Ectodermal cell (in vitro differentiated cells): ENCODE measurements at regions not wholly inside any gene's neighbourhood (a gene's known extent, or its start where the extent isn't known, plus 50 kb on each side); places are given as distances from the start of the nearest gene placed in this dataset.
"Not testable (repeated sequence)": the region's sequence is repeated elsewhere in the genome, so short reads cannot be mapped to it uniquely, and the experiment has no call there.

Experiments
- H3K27ac ChIP-seq: 2 replicates; pipeline ENCODE4 v1.7.0; 2013; ENCODE audit warnings: mild to moderate bottlenecking, low read depth, low read length; ENCODE audit not compliant: insufficient read depth, poor library complexity, severe bottlenecking
- H3K27me3 ChIP-seq: 2 replicates; pipeline ENCODE4 v1.7.0; 2013; ENCODE audit warnings: mild to moderate bottlenecking, low read length; ENCODE audit not compliant: insufficient read depth, control insufficient read depth, poor library complexity, severe bottlenecking
- H3K36me3 ChIP-seq: one replicate; pipeline ENCODE4 v1.7.0; 2013; ENCODE audit warnings: low read length; ENCODE audit not compliant: control insufficient read depth, insufficient read depth
- H3K4me1 ChIP-seq: one replicate; pipeline ENCODE4 v1.7.0; 2013; ENCODE audit warnings: low read length; ENCODE audit not compliant: control insufficient read depth, insufficient read depth
- H3K4me3 ChIP-seq: 2 replicates; pipeline ENCODE4 v1.7.0; 2013; ENCODE audit warnings: low read depth, low read length, control low read depth; ENCODE audit not compliant: insufficient read depth
- H3K9me3 ChIP-seq: 2 replicates; pipeline ENCODE4 v1.7.0; 2013; ENCODE audit warnings: mild to moderate bottlenecking, low read length, moderate library complexity; ENCODE audit not compliant: control insufficient read depth
- WGBS, 2 experiments: methylation state at CpG; one replicate each; pipeline ENCODE4 v1.1.7; 2013; ENCODE audit warnings: missing lambda C conversion rate in 2 of 2; 5-methylcytosine and 5-hydroxymethylcytosine counted together

- Histone ChIP-seq H3K4me1 (peaks cover 28% of the 10 kb centered on the region), H3K27ac (no peak overlapping the region), H3K36me3 (no peaks in the 10 kb centered on the region), H3K9me3 (no peaks in the 10 kb centered on the region), H3K4me3 (no peak overlapping the region), H3K27me3 (no peaks in the 10 kb centered on the region)
- WGBS, 2 experiments, result 18 to 28% methylated on average over 5 of the region's 6 CpGs
These were observed 98.4 kb upstream of the FRMD4A start for GRCh38 chr10:14429043-14429700.

DNA sequence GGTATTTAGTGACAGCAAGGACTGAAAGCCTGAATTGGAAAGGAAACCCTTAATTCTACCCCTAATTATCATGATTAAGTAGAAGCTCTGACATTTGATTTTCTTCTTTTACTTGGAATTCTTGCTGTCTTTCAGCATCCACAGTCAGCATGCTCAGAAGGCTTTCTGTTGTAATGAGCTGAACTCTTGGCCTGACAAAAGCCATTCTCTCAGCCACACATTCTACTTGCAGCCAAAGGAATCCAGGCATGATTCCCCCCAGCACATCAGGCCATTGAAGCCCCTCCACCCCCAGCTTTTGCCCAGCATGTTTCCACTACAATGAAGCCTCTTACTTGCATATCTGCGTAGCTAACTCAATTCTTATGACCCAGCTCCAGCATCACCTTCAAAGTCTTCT, 94.3 kb upstream of the FRMD4A start:
- H3K36me3 ChIP-seq, result no peaks in the 10 kb centered on the region
- peak overlapping the region; percentile 85 for H3K27ac ChIP-seq
- H3K9me3 ChIP-seq, result no peaks in the 10 kb centered on the region
- H3K27me3 ChIP-seq, result no peaks in the 10 kb centered on the region
- WGBS, 2 experiments, result 3 to 13% methylated on average over 1 of the region's 1 CpG
- H3K4me3 ChIP-seq, result no peak overlapping the region
- H3K4me1 ChIP-seq, result peaks cover 26% of the 10 kb centered on the region

- H3K9me3 ChIP-seq, result no peaks in the 10 kb centered on the region
- no peak overlapping the region for H3K27ac ChIP-seq
- WGBS, 2 experiments, result 90 to 92% methylated on average over 6 of the region's 6 CpGs
- no peak overlapping the region for H3K4me3 ChIP-seq
- H3K36me3 ChIP-seq, result no peaks in the 10 kb centered on the region
- H3K27me3 ChIP-seq, result no peaks in the 10 kb centered on the region
- peaks cover 10% of the 10 kb centered on the region for H3K4me1 ChIP-seq
These were observed 92.5 kb upstream of the FRMD4A start for GRCh38 chr10:14423111-14423744.

GRCh38 chr10:14422431-14422830, 91.7 kb upstream of the FRMD4A start:
- 86 to 90% methylated on average over 2 of the region's 2 CpGs for WGBS, 2 experiments
- H3K27me3 ChIP-seq, result no peaks in the 10 kb centered on the region

DNA sequence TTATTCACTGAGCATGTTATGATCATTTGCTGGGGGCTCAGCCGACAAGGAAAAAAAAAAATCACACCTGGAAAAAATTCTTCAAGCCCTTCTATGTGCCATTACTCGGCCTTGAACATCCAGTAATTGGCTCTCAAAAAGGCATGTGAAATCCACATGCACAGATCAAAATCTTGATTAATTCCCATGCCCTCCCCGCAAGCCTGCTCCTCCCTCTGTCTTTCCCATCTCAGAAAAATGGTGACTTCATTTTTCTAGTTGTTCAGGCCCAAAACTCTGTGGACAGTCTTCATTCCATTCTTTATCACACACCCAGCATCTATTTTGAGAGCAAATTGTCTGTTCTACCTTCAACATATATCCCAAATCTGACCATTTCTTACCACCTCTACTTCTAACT, 91.2 kb upstream of the FRMD4A start:
- WGBS, 2 experiments, result 48% methylated on average over 3 of the region's 3 CpGs
- Histone ChIP-seq H3K9me3 (no peaks in the 10 kb centered on the region), H3K4me3 (no peak overlapping the region), H3K4me1 (peaks cover 10% of the 10 kb centered on the region), H3K27ac (no peak overlapping the region), H3K36me3 (no peaks in the 10 kb centered on the region), H3K27me3 (no peaks in the 10 kb centered on the region)

More at GRCh38 chr10:14422431-14422830, 91.7 kb upstream of the FRMD4A start:
- H3K9me3 ChIP-seq, result no peaks in the 10 kb centered on the region
- peaks cover 10% of the 10 kb centered on the region for H3K4me1 ChIP-seq
- H3K27ac ChIP-seq, result no peak overlapping the region
- no peak overlapping the region for H3K4me3 ChIP-seq
- no peaks in the 10 kb centered on the region for H3K36me3 ChIP-seq

DNA sequence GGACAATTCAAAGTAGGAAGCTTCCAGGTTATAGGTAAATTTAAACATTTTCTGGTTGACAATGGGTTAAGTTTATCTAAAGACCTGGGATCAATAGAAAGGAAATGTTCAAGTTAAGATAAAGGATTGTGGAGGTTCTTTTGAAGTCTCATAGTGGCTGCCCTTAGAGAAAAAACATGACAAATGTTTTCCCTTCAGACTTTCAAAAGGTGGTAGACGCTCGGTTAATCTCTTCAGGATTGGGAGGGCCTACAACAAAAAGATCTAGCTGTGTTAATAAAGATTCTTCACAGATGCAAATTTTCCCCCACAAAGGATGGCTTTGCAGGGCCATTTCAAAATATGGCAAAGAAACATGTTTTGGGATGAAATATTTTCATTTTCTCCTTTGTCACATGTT, 86.6 kb upstream of the FRMD4A start:
- H3K27me3 ChIP-seq, H3K36me3 ChIP-seq, H3K9me3 ChIP-seq, H3K4me1 ChIP-seq, H3K27ac ChIP-seq, H3K4me3 ChIP-seq: not testable (repeated sequence)
- whole genome bisulfite sequencing, 2 experiments, result 39 to 57% methylated on average over 2 of the region's 2 CpGs

GRCh38 chr10:14416308-14416700, 85.6 kb upstream of the FRMD4A start:
- Histone ChIP-seq H3K27me3 (no peaks in the 10 kb centered on the region), H3K36me3 (no peaks in the 10 kb centered on the region), H3K4me1 (no peaks in the 10 kb centered on the region), H3K27ac (no peak overlapping the region), H3K9me3 (no peaks in the 10 kb centered on the region), H3K4me3 (no peak overlapping the region)
- WGBS, 2 experiments, result 88 to 94% methylated on average over 7 of the region's 7 CpGs

DNA sequence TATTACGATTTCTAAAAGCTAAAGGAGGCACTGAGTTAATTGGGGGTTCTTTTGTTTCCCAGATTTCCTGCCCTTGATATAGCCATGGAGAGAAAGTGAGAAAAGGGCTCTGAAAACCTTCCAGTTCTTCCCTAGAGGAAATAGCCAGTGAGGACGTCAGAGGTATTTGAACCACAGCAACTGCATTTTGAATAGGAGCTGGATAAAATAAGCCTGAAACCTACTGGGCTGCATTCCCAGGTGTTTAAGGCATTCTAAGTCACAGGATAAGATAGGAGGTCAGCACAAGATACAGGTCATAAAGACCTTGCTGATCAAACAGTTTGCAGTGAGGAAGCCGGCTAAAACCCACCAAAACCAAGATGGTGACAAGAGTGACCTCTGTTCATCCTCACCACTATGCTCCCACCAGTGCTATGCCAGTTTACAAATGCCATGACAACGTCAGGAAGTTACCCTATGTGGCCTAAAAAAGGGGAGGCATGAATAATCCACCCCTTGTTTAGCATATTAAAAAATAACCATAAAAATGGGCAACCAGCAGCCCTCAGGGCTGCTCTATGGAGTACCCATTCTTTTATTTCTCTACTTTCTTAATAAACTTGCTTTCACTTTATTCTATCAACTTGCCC, 85.1 kb upstream of the FRMD4A start:
- H3K27ac ChIP-seq, result no peak overlapping the region
- no peaks in the 10 kb centered on the region for H3K36me3 ChIP-seq
- H3K4me3 ChIP-seq, result no peak overlapping the region
- no peaks in the 10 kb centered on the region for H3K9me3 ChIP-seq
- H3K4me1 ChIP-seq, result no peaks in the 10 kb centered on the region
- H3K27me3 ChIP-seq, result no peaks in the 10 kb centered on the region
- WGBS, 2 experiments, result 87 to 91% methylated on average over 4 of the region's 4 CpGs

DNA sequence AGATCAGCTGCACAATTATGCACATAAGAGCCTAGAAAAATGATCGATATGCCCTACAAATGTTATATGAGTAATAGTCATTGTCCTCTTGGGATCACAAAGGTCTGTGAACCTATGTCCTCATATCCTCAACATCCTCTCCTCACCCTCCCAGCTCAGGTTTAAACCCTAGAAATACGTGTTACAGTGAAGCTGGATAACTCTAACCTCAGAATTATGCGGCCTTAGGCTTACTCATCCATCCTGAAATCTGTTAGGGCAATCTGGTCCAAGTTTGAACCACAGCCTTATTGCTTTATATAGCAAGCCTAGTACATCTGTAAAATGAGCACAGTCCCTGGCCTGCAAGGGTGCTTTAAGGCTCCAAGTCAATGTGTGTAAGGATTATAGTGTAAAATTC, 84.2 kb upstream of the FRMD4A start:
- 95 to 99% methylated on average over 2 to 3 of the region's 3 CpGs for WGBS, 2 experiments
- Histone ChIP-seq H3K27me3 (no peaks in the 10 kb centered on the region), H3K36me3 (no peaks in the 10 kb centered on the region)

GRCh38 chr10:14413523-14413922, 82.8 kb upstream of the FRMD4A start:
- no peak overlapping the region for H3K27ac ChIP-seq
- no peaks in the 10 kb centered on the region for H3K36me3 ChIP-seq
- no peak overlapping the region for H3K4me3 ChIP-seq
- no peaks in the 10 kb centered on the region for H3K27me3 ChIP-seq
- 96 to 97% methylated on average over 5 of the region's 5 CpGs for WGBS, 2 experiments
- H3K4me1 ChIP-seq, result no peaks in the 10 kb centered on the region
- no peaks in the 10 kb centered on the region for H3K9me3 ChIP-seq

More for the DNA sequence above, 84.2 kb upstream of the FRMD4A start:
- Histone ChIP-seq H3K9me3 (no peaks in the 10 kb centered on the region), H3K4me1 (no peaks in the 10 kb centered on the region), H3K4me3 (no peak overlapping the region), H3K27ac (no peak overlapping the region)
